ENCODE measurements at regions not wholly inside any gene's neighbourhood (a gene's known extent, or its start where the extent isn't known, plus 50 kb on each side); places are given as distances from the start of the nearest gene placed in this dataset.

DNA sequence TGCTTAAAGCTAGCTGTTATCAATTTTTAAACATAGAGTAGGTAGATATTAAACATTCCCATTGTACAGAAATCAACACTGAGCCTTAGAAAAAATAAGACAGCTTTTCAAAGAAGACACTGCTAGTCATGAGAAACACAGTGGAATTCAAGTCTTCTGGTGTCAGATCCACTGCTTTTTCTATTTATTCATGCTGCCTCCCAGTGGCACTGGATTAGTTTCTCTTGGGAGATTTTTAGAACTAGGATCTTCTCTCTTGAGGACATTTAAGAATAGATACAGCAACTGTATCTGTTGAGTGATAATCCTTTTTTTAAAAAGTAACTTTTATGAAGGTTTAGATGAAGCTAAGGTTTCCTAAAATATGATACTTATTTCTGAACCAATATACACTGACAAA is 1635.4 kb upstream of the C9orf72 start:
- ChIA-PET CTCF (no interaction called here), SMC1A (ENCODE audit: uncharacterized antibody, unreplicated experiment) (interaction anchor here (1.5 kb wide), 1 partner anchor 16 kb away, joined by 4 read pairs; no protein-coding TSS in a partner anchor), POLR2A (no interaction called here), RAD21 (ENCODE audit: unreplicated experiment) (no interaction called here)
- Histone ChIP-seq H4K20me1 (ENCODE audit: control insufficient read depth, insufficient read depth) (no peaks in the 10 kb centered on the region), H3K36me3 (ENCODE audit: control insufficient read depth in 2 of 2, insufficient read depth in 2 of 2, low read length in 1 of 2) (no peaks in the 10 kb centered on the region), H3K4me2 (ENCODE audit: control insufficient read depth, insufficient read depth) (no peak overlapping the region), H3K9me3 (replicated peaks; ENCODE audit: control insufficient read depth, insufficient read depth, low read length) (no peaks in the 10 kb centered on the region), H3K9ac (ENCODE audit: control insufficient read depth, insufficient read depth, low read length) (no peak overlapping the region), H3K4me1 (ENCODE audit: control insufficient read depth, insufficient read depth, low read length) (no peaks in the 10 kb centered on the region), H3K27ac (ENCODE audit: control insufficient read depth, insufficient read depth) (no peak overlapping the region), H3K79me2 (ENCODE audit: control insufficient read depth, insufficient read depth, low read length) (no peaks in the 10 kb centered on the region), H3K27me3 (replicated peaks in 1 of 2; ENCODE audit: control insufficient read depth in 2 of 2, insufficient read depth in 2 of 2, low read length in 1 of 2) (peaks cover 3 to 5% of the 10 kb centered on the region in 2 experiments), H3K4me3 (no peak overlapping the region), H2AFZ (ENCODE audit: control insufficient read depth, low read depth, low read length) (no peak overlapping the region)
- intact Hi-C loops (cut with micrococcal nuclease; ENCODE audit: unreplicated experiment) (loop anchor here (10.0 kb wide), 1 partner anchor 424 kb away; no protein-coding TSS in a partner anchor), in situ Hi-C loops (cut with MboI) (no loop called here)
- BruUV-seq (replicated peaks) = no TSS peak
- FAIRE-seq = no peak
- no peak for DNase-seq (ENCODE audit: low read depth, low spot score)
- ATAC-seq = no peak
- TF ChIP-seq ZNF217 (IDR thresholded peaks at IDR 0.05) (no peak), ZNF384 (IDR thresholded peaks at IDR 0.05; ENCODE audit: borderline replicate concordance, low read depth, low read length) (no peak), HCFC1 (IDR thresholded peaks at IDR 0.05; ENCODE audit: low read length) (no peak), JUNB (IDR thresholded peaks at IDR 0.05) (no peak), BACH1 (IDR thresholded peaks at IDR 0.05; ENCODE audit: borderline replicate concordance) (no peak), NFYA (IDR thresholded peaks at IDR 0.05; ENCODE audit: borderline replicate concordance, low read depth, low read length) (no peak), RAD51 (IDR thresholded peaks at IDR 0.05) (no peak), LARP7 (IDR thresholded peaks at IDR 0.05) (no peak)
- TF ChIP-seq, protein P1, sequence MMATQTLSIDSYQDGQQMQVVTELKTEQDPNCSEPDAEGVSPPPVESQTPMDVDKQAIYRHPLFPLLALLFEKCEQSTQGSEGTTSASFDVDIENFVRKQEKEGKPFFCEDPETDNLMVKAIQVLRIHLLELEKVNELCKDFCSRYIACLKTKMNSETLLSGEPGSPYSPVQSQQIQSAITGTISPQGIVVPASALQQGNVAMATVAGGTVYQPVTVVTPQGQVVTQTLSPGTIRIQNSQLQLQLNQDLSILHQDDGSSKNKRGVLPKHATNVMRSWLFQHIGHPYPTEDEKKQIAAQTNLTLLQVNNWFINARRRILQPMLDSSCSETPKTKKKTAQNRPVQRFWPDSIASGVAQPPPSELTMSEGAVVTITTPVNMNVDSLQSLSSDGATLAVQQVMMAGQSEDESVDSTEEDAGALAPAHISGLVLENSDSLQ (IDR thresholded peaks at IDR 0.05) = no peak
- TF ChIP-seq, protein P2, sequence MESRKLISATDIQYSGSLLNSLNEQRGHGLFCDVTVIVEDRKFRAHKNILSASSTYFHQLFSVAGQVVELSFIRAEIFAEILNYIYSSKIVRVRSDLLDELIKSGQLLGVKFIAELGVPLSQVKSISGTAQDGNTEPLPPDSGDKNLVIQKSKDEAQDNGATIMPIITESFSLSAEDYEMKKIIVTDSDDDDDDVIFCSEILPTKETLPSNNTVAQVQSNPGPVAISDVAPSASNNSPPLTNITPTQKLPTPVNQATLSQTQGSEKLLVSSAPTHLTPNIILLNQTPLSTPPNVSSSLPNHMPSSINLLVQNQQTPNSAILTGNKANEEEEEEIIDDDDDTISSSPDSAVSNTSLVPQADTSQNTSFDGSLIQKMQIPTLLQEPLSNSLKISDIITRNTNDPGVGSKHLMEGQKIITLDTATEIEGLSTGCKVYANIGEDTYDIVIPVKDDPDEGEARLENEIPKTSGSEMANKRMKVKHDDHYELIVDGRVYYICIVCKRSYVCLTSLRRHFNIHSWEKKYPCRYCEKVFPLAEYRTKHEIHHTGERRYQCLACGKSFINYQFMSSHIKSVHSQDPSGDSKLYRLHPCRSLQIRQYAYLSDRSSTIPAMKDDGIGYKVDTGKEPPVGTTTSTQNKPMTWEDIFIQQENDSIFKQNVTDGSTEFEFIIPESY (IDR thresholded peaks at IDR 0.05) = no peak
